ENCODE measurements at regions not wholly inside any gene's neighbourhood (a gene's known extent, or its start where the extent isn't known, plus 50 kb on each side); places are given as distances from the start of the nearest gene placed in this dataset.

DNA sequence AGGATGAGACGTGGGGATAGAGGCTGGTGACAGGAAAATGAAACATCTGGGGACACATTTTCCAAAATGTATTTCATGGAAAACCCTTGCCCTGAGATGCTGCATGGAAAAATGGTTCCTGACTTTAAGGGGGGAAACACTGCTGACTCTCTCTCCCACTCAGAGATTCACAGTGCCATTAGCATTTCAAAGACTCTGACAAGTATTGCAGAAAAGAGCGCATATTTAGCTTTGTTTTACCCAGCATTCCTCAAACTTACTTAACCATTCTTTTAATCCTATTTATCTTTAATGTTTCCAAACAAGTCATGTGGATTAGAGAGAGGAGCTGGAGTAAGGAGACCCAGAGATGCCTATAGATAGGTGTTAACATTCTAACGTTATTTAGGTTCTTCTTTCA, 141.8 kb upstream of the DYRK2 start:
- no peak for TF ChIP-seq EZH2 (IDR thresholded peaks at IDR 0.05; ENCODE audit: low read length)
- TF ChIP-seq, protein P1, sequence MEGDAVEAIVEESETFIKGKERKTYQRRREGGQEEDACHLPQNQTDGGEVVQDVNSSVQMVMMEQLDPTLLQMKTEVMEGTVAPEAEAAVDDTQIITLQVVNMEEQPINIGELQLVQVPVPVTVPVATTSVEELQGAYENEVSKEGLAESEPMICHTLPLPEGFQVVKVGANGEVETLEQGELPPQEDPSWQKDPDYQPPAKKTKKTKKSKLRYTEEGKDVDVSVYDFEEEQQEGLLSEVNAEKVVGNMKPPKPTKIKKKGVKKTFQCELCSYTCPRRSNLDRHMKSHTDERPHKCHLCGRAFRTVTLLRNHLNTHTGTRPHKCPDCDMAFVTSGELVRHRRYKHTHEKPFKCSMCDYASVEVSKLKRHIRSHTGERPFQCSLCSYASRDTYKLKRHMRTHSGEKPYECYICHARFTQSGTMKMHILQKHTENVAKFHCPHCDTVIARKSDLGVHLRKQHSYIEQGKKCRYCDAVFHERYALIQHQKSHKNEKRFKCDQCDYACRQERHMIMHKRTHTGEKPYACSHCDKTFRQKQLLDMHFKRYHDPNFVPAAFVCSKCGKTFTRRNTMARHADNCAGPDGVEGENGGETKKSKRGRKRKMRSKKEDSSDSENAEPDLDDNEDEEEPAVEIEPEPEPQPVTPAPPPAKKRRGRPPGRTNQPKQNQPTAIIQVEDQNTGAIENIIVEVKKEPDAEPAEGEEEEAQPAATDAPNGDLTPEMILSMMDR (optimal IDR thresholded peaks at IDR 0.05 in 1 of 3, IDR thresholded peaks at IDR 0.05 in 1 of 3, conservative IDR thresholded peaks at IDR 0.05 in 1 of 3; ENCODE audit: extremely low read depth in 1 of 3, insufficient read depth in 2 of 3, low read length in 3 of 3), result no peak

Data from keratinocyte (primary cell).